ENCODE measurements at regions not wholly inside any gene's neighbourhood (a gene's known extent, or its start where the extent isn't known, plus 50 kb on each side); places are given as distances from the start of the nearest gene placed in this dataset.
A peak's percentile ranks its signal among the peaks of the same experiment; 100 is the strongest.

GRCh38 chr9:134551644-134552348, 89.8 kb upstream of the COL5A1 start:
- peak in 1 of 5 donors; percentile 9 for DNase-seq
- intact Hi-C loops (cut with DNase I) = no loop called here
- no peaks in the 10 kb centered on the region for H3K9me3 ChIP-seq
- H3K36me3 ChIP-seq = no peaks in the 10 kb centered on the region
- no peaks in the 10 kb centered on the region for H3K4me1 ChIP-seq (ENCODE audit: insufficient read depth)
- H3K27ac ChIP-seq = no peak overlapping the region
- no peaks in the 10 kb centered on the region for H3K27me3 ChIP-seq
- 43 to 65% (median 50%) methylated on average over 24 of the region's 24 CpGs for WGBS, 3 donors
- TF ChIP-seq POLR2A (IDR thresholded peaks at IDR 0.05) = no peak
- H3K4me3 ChIP-seq = no peak overlapping the region

DNA sequence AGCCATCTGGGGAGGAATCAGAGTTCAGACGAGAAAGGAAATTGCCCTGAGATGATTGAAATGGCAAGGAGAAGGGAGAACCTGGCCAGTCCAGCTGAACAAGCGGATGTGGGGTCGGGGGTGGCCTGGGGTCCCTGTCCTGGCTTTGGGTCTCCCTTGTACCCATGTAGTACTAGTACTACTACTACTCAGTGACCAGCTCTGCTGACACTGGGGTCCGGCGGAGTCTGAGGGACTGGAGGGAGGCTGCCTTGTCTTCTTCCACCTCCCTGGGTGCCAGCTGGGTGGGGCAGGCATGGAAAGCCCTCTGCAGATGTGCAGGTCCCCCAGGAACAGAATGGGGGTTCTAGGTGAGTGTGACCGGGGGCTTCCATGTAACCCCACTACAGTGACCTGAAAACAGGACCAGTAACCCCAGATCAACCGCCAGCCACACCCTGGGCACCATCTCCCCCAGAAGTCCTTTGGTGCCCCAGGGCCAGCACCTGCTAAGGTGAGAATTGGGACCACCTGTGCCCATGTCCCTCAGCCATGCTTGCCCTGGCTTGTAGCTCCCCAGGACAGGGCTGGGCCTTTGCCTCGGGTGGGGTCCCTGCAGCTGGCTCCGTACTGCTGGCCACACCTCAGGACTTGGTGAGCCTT, 89.1 kb upstream of the COL5A1 start:
- Histone ChIP-seq H3K4me1 (ENCODE audit: insufficient read depth) (no peaks in the 10 kb centered on the region), H3K36me3 (no peaks in the 10 kb centered on the region), H3K9me3 (no peaks in the 10 kb centered on the region), H3K4me3 (no peak overlapping the region), H3K27ac (no peak overlapping the region), H3K27me3 (no peaks in the 10 kb centered on the region)
- intact Hi-C loops (cut with DNase I) = no loop called here
- DNase-seq = peak in 1 of 5 donors; percentile 11
- 71 to 85% (median 72%) methylated on average over 9 of the region's 9 CpGs for WGBS, 3 donors
- no peak for TF ChIP-seq POLR2A (IDR thresholded peaks at IDR 0.05)
- no peak for TF ChIP-seq EP300 (IDR thresholded peaks at IDR 0.05)
- TF ChIP-seq CTCF (IDR thresholded peaks at IDR 0.05) = no peak

DNA sequence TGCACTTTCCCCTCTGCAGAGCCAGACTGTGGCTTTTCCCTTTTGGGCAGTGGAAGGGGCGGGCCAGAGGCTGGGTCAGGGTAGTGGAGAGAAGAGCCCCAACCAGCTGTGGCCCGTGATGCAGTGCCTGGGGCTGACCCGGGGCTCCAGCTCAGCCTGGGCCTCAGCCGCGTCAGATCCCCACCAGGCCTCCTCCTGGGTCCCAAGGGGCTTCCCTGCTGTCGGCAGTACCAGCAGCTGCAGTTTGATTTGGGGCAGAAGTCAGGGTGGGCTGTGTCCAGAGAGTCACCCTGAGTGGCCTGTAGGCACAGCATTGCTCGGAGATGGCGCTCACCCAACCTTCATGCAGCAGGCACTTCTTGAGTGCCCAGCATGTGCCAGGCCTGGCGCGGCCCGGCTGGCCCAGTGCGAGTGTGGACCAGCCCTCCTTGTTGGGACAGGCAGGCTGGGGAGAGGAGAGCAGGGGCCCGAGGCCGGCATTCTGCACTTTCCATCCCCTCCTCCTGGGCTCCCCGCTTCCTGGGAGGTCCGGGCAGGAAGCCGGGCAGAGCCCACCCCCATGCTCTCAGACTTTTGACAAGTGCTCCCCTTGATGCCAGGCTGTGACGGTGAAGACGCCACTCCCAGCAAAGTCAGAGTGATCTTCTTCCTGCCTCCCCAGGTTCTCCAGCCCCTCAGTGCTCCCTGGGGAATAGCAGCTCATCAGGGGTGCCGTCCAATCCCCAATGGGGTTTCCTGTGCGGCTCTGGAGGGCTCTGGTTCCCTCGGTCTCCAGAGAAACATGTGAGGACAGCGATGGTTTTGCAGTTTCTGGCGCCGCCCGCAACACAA, 88.3 kb upstream of the COL5A1 start:
- Histone ChIP-seq H3K27ac (no peak overlapping the region), H3K27me3 (no peaks in the 10 kb centered on the region), H3K9me3 (no peaks in the 10 kb centered on the region), H3K36me3 (no peaks in the 10 kb centered on the region), H3K4me3 (no peak overlapping the region), H3K4me1 (ENCODE audit: insufficient read depth) (no peaks in the 10 kb centered on the region)
- WGBS, 3 donors = 76 to 81% (median 81%) methylated on average over 23 to 26 of the region's 26 CpGs
- DNase-seq = peak in 1 of 5 donors; percentile 6
- intact Hi-C loops (cut with DNase I) = no loop called here
- no peak for TF ChIP-seq POLR2A (IDR thresholded peaks at IDR 0.05)
- TF ChIP-seq CTCF (IDR thresholded peaks at IDR 0.05) = no peak
- TF ChIP-seq EP300 (IDR thresholded peaks at IDR 0.05) = no peak

- WGBS, 3 donors = 86 to 91% (median 87%) methylated on average over 10 of the region's 10 CpGs
Observed at GRCh38 chr9:134553996-134554372, 87.6 kb upstream of the COL5A1 start.

More at GRCh38 chr9:134553996-134554372, 87.6 kb upstream of the COL5A1 start:
- Histone ChIP-seq H3K36me3 (no peaks in the 10 kb centered on the region), H3K27ac (no peak overlapping the region), H3K4me1 (ENCODE audit: insufficient read depth) (no peaks in the 10 kb centered on the region), H3K4me3 (no peak overlapping the region), H3K9me3 (no peaks in the 10 kb centered on the region), H3K27me3 (no peaks in the 10 kb centered on the region)
- DNase-seq = peak in 1 of 5 donors; percentile 9
- TF ChIP-seq POLR2A (IDR thresholded peaks at IDR 0.05) (no peak), CTCF (IDR thresholded peaks at IDR 0.05) (no peak), EP300 (IDR thresholded peaks at IDR 0.05) (no peak)
- intact Hi-C loops (cut with DNase I) = no loop called here

Measured in ovary (tissue), 7 donors.